GM13976 (cell line): ENCODE measurements at regions not wholly inside any gene's neighbourhood (a gene's known extent, or its start where the extent isn't known, plus 50 kb on each side); places are given as distances from the start of the nearest gene placed in this dataset.

Experiments used
- DNase-seq: peaks from one replicate; pipeline ENCODE4 v3.0.0; 2012; ENCODE audit warnings: low spot score
- CTCF ChIP-seq: IDR thresholded peaks from 2 replicates; pipeline ENCODE4 v1.5.1; 2012; ENCODE audit warnings: borderline replicate concordance, mild to moderate bottlenecking; ENCODE audit not compliant: insufficient read depth; ENCODE audit errors: extremely low read depth, missing control alignments, control extremely low read depth
- in situ Hi-C: fragments of 300-500 bp; cut with MboI; formaldehyde crosslinking; loops from one replicate; pipeline ENCODE4 v1.12.0; 2022; ENCODE audit warnings: low sequenced_read_pairs, mixed read lengths, inconsistent platforms; ENCODE audit not compliant: unreplicated experiment

DNA sequence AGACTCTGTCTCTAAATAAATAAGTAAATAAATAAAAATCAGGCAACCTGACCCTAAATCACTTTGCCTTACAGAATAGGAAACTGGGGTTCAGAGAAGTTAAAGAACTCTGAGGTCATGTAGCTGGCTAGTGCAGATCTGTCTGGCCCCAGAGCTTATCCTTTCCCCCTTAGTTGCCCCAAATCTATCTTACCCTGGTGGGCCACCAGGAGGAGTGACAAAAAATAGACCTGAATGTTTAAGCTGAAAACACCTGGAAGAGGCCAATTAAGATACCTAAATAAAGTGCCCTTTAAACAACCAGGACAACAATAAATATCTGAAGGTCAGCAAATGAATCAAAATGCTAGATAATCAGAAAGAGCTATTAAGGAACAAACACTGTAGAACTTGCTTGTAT, 59.7 kb downstream of the TEX35 start:
- no peak for TF ChIP-seq CTCF
- DNase-seq: no peak
- in situ Hi-C loops: no loop called here

- no peak for TF ChIP-seq CTCF
- in situ Hi-C loops: no loop called here
Measured at GRCh38 chr1:178573330-178573729, 60.4 kb downstream of the TEX35 start.

GRCh38 chr1:178574345-178574744, 61.4 kb downstream of the TEX35 start:
- TF ChIP-seq CTCF: no peak
- in situ Hi-C loops: no loop called here
- no peak for DNase-seq

More at GRCh38 chr1:178573330-178573729, 60.4 kb downstream of the TEX35 start:
- no peak for DNase-seq

DNA sequence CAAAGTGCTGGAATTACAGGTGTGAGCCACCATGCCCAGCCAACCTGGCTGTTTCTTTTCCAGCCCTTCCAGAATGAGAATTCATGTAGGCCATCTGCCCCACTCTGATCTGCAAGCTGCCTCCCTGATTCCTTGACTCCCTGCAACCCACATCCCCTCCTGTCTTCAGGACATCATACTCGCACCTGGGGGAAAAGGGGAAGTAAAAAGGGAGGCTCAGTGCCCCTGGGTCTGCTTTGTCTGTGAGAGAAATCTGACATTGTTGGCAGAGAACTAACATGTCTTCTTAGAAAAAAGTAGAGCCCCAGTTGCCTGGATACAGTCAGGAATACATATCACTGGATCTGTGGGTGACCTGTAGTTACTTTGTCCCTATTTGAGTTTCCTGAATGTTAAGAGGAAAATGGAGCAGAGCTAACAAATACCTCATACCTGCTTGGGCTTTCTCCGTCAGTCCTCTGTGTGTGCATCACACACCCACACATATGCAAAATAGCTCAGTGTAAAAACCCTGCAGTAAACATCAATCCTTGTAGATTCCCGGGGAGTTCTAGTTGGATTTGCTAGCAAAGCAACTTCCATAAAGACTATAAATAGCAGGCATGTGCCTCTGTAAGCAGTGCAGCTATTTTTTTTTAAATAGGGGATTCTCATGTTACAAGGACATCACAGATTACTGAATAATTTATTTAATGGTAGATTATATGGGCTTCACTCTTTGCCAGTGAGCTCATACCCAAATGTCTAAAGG, 62.9 kb downstream of the TEX35 start:
- no peak for DNase-seq
- in situ Hi-C loops: no loop called here
- no peak for TF ChIP-seq CTCF

DNA sequence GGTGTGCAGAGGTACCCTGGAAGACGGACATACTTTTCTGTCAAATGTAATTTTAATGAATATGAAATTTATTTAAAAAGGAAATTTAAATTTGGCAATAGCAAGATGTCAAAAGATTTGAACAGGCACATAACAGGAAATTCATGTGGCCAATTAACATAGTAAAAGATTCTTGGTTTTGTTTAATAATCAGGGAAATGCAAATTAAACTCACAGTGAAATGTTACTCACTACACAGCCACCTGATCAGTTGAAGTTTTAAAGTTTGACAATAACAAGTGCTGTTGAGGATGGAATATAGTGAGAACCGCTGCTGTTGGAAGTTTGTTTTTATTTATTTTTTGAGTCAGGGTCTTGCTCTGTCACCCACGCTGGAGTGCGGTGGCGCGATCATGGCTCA, 63.9 kb downstream of the TEX35 start:
- in situ Hi-C loops: no loop called here
- no peak for DNase-seq
- no peak for TF ChIP-seq CTCF

DNA sequence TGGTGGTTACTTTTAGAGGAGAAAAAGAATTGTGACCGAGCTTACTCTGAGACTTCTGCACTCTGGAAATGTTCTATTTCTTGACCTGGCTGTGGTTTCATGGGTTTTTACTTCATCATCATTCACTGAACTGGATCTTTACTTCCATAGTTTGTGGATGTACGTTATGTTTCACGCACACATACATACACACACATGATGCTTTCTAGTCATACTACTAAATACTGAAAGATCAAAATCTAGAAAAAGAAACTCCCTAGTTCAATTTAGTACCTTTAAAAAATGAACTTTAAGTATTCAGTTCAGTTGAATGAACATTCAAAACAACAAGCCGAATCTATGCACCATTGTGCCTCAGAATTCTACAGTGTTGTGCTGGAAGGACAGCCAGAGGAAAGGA, 65.0 kb downstream of the TEX35 start:
- no peak for DNase-seq
- TF ChIP-seq CTCF: no peak
- in situ Hi-C loops: no loop called here
